Calu3 (cell line): ENCODE measurements at regions not wholly inside any gene's neighbourhood (a gene's known extent, or its start where the extent isn't known, plus 50 kb on each side); places are given as distances from the start of the nearest gene placed in this dataset.
A peak's percentile ranks its signal among the peaks of the same experiment; 100 is the strongest.

ENCODE experiments used
- BruUV-seq: library from RNA; stranded (reverse); fragments of 400-500 nt; replicated peaks from 2 replicates; lab custom pipeline; 2021; lab: Mats Ljungman, UMichigan
- CTCF ChIA-PET: fragments of 300-600 bp; sonication (Branson Sonifier 250); formaldehyde crosslinking; loops from one replicate; lab custom pipeline; 2022; ENCODE audit warnings: antibody characterized with exemption; lab: Charles Lee
- DNase-seq: peaks from one replicate; pipeline ENCODE4 v3.0.0; 2022
- H3K27ac Mint-ChIP-seq: one replicate; pipeline ENCODE4 v1.8.0; 2022; ENCODE audit warnings: mixed read lengths; ENCODE audit not compliant: unreplicated experiment
- H3K27me3 Mint-ChIP-seq: one replicate; pipeline ENCODE4 v1.8.0; 2022; ENCODE audit warnings: mixed read lengths; ENCODE audit not compliant: unreplicated experiment
- H3K36me3 Mint-ChIP-seq: one replicate; pipeline ENCODE4 v1.8.0; 2022; ENCODE audit warnings: mild to moderate bottlenecking, moderate library complexity, mixed read lengths; ENCODE audit not compliant: insufficient read depth, unreplicated experiment
- H3K4me1 Mint-ChIP-seq: one replicate; pipeline ENCODE4 v1.8.0; 2022; ENCODE audit warnings: mild to moderate bottlenecking, low read depth, mixed read lengths; ENCODE audit not compliant: unreplicated experiment
- H3K4me3 Mint-ChIP-seq: one replicate; pipeline ENCODE4 v1.8.0; 2022; ENCODE audit warnings: mild to moderate bottlenecking, low read depth, moderate library complexity, mixed read lengths; ENCODE audit not compliant: unreplicated experiment
- H3K9me3 Mint-ChIP-seq: one replicate; pipeline ENCODE4 v1.8.0; 2022; ENCODE audit warnings: low read depth, mixed read lengths; ENCODE audit not compliant: unreplicated experiment
- intact Hi-C: fragments of 100-400 bp; cut with micrococcal nuclease; formaldehyde crosslinking; loops from one replicate; pipeline ENCODE4 v1.10.0; 2022; ENCODE audit not compliant: unreplicated experiment
- TF ChIP-seq, protein P1 (sequence below): fragments of 200-600 bp; IDR thresholded peaks from one replicate; pipeline ENCODE4 v1.8.0; 2022; ENCODE audit warnings: antibody characterized with exemption; ENCODE audit not compliant: unreplicated experiment

DNA sequence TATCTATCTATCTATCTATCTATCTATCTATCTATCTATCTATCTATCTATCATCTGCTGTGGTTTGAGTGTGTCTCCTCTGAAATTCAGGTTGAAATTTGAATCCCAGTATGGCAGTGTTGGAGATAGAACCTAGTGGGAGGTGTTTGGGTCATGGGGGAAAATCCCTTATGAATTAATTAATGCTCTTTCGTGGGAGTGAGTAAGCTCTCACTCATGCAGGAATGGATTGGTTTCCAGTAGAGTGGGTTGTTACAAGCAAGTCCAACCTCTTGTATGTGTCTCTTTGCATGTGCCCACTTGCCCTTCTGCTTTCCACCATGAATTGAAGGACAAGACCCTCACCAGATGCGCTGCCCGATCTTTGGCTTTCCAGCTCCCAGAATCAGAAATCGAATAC, 113.0 kb downstream of the ANXA1 start:
- Mint-ChIP-seq H3K27me3 (no peaks in the 10 kb centered on the region), H3K4me1 (no peaks in the 10 kb centered on the region), H3K9me3 (no peaks in the 10 kb centered on the region), H3K4me3 (no peak overlapping the region), H3K36me3 (no peaks in the 10 kb centered on the region), H3K27ac (no peak overlapping the region)
- BruUV-seq: no TSS peak
- TF ChIP-seq, protein P1, sequence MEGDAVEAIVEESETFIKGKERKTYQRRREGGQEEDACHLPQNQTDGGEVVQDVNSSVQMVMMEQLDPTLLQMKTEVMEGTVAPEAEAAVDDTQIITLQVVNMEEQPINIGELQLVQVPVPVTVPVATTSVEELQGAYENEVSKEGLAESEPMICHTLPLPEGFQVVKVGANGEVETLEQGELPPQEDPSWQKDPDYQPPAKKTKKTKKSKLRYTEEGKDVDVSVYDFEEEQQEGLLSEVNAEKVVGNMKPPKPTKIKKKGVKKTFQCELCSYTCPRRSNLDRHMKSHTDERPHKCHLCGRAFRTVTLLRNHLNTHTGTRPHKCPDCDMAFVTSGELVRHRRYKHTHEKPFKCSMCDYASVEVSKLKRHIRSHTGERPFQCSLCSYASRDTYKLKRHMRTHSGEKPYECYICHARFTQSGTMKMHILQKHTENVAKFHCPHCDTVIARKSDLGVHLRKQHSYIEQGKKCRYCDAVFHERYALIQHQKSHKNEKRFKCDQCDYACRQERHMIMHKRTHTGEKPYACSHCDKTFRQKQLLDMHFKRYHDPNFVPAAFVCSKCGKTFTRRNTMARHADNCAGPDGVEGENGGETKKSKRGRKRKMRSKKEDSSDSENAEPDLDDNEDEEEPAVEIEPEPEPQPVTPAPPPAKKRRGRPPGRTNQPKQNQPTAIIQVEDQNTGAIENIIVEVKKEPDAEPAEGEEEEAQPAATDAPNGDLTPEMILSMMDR: no peak
- CTCF ChIA-PET: no interaction called here
- intact Hi-C loops: loop anchor here (10.0 kb wide), 2 partner anchors 60 to 1110 kb away; no protein-coding TSS in a partner anchor
- DNase-seq: no peak

DNA sequence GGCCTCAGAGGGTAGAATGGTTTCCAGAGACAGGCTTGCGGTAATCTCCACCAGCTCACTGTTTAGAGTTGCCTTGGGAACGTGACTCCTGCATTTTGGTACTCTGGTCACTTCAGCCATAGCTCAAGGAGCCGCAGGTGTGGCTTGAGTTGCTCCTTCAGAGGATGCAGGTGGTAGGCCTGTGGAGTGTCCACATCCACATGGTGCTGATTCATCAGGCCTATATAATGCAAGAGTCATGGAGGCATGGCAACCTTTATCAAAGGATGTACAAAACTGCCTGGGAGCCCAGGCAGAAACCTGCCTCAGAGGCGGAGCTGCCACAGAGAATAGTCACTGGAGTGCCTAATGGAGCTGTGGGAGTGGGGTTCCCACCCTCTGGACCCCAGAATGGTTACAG, 114.2 kb downstream of the ANXA1 start:
- DNase-seq: no peak
- no peak overlapping the region for H3K27ac Mint-ChIP-seq
- no peak overlapping the region for H3K4me3 Mint-ChIP-seq
- TF ChIP-seq, protein P1: no peak
- CTCF ChIA-PET: no interaction called here
- H3K36me3 Mint-ChIP-seq: no peaks in the 10 kb centered on the region
- intact Hi-C loops: loop anchor here (10.0 kb wide), 2 partner anchors 59 to 1109 kb away; no protein-coding TSS in a partner anchor
- H3K27me3 Mint-ChIP-seq: no peaks in the 10 kb centered on the region
- no peaks in the 10 kb centered on the region for H3K9me3 Mint-ChIP-seq
- H3K4me1 Mint-ChIP-seq: peaks cover 12% of the 10 kb centered on the region
- BruUV-seq: no TSS peak

DNA sequence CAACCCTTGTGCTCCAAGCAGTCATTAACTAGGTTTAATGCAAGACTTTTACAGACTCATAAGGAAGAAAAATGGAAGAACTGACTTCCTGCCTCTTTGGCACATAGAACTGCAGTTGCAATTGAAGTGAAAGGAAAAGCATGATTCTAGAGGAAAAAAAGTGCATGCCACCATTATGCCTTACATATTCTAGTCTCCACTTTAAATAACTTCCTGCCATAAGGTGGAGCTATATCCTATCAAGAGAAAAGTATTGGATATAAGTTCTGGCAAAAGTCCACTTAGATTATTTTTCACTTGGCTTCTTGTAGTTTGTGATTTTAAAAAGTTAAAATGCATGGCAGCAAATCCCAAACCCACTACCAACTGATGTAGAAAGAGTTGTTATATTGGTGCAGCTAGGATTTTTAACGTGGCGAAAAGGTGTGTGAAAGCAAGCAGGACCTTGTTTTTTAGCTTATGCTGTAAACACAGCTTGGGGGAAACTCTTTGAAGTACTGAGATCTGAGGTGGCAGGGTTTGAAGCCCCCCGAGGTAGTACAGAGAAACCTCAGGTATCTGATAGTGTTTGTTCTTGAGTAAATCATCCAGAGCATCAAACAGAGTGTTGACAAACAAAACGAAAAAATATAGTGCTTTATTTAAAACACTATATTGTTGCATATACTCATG, 117.9 kb downstream of the ANXA1 start:
- no peaks in the 10 kb centered on the region for H3K9me3 Mint-ChIP-seq
- CTCF ChIA-PET: interaction anchor here (0.5 to 2.2 kb wide), 8 partner anchors 9 to 1593 kb away, joined by 3 to 17 read pairs (median 3); no protein-coding TSS in a partner anchor
- H3K4me1 Mint-ChIP-seq: peaks cover 22% of the 10 kb centered on the region
- no peak for DNase-seq
- no peak overlapping the region for H3K4me3 Mint-ChIP-seq
- no peaks in the 10 kb centered on the region for H3K27me3 Mint-ChIP-seq
- H3K36me3 Mint-ChIP-seq: no peaks in the 10 kb centered on the region
- TF ChIP-seq, protein P1: no peak
- intact Hi-C loops: loop anchor here (1.0 to 10.0 kb wide), 4 partner anchors 55 to 1105 kb away; no protein-coding TSS in a partner anchor
- H3K27ac Mint-ChIP-seq: peak overlapping the region; percentile 23
- BruUV-seq: no TSS peak

DNA sequence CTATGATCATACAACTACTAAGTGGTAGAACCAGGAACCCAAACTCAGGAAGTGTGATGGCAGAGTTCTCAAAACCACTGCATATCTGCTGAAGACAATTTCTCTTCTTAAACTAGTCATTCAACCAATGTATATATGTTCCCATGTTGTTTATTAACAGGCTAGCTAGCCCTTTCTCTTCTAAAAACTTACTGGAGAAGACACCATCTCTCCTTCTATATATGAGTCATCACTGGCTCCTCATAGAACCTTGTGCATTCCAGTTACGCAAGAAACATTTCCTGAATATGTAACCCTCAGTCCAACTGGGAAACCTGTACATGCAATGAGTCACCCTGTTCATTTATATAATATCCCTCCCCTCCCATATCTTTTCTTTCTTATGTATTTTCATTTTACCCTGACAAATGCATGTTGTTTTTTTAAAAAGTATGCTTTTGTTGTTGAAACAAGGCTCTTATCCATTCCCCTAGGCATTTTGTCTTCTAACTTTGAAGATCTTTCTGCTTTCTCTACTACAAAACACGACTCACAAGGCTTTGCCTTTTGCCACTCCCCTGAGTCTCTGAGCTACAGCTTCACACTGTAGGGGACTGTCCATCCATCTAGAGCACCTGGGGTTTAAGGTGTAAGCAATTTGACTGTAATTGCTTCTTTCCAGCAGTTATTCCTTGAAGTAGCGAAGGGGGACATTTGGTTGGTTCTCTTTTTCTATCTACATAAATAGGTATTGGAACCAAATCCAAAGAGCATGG, 119.5 kb downstream of the ANXA1 start:
- intact Hi-C loops: loop anchor here (5.0 kb wide), 1 partner anchor 76 kb away; no protein-coding TSS in a partner anchor
- peak; percentile 17 for DNase-seq
- CTCF ChIA-PET: no interaction called here
- H3K27me3 Mint-ChIP-seq: no peaks in the 10 kb centered on the region
- H3K9me3 Mint-ChIP-seq: no peaks in the 10 kb centered on the region
- peaks cover 22% of the 10 kb centered on the region for H3K4me1 Mint-ChIP-seq
- TF ChIP-seq, protein P1: no peak
- peak overlapping the region; percentile 13 for H3K4me3 Mint-ChIP-seq
- H3K36me3 Mint-ChIP-seq: no peaks in the 10 kb centered on the region
- H3K27ac Mint-ChIP-seq: peak overlapping the region; percentile 68
- BruUV-seq: no TSS peak
